ENCODE measurements at regions not wholly inside any gene's neighbourhood (a gene's known extent, or its start where the extent isn't known, plus 50 kb on each side); places are given as distances from the start of the nearest gene placed in this dataset.

DNA sequence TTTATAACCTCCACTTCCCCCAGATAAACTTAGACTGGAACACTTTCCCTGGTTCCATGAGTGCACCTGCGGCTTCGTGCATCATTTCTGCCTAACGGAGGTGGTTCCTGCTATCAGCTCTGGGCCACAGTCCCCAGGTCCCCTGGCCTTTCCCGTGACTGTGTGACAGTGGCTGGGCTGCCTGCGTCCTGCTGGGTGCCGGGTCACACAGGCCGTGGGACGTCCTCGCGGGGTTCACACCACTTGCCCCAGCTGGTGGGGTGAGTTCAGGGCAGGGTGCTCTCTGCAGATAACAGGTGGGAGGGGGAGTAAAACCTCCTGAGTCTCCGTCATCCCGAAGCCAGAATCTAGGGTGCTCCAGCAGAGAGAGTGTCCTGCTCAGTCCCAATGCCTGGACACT lies 58.7 kb upstream of the CFAP46 start:
- Histone ChIP-seq H3K4me3 (ENCODE audit: low read length) (no peak overlapping the region), H3K4me1 (ENCODE audit: control insufficient read depth, insufficient read depth, low read length) (no peaks in the 10 kb centered on the region), H3K27me3 (ENCODE audit: control insufficient read depth, insufficient read depth, low read length) (no peaks in the 10 kb centered on the region), H3K36me3 (ENCODE audit: insufficient read depth, low read length) (no peaks in the 10 kb centered on the region), H3K9ac (ENCODE audit: low read depth, low read length) (no peak overlapping the region), H3K9me3 (replicated peaks; ENCODE audit: low read length) (no peaks in the 10 kb centered on the region), H3K4me2 (ENCODE audit: low read length) (no peak overlapping the region)

DNA sequence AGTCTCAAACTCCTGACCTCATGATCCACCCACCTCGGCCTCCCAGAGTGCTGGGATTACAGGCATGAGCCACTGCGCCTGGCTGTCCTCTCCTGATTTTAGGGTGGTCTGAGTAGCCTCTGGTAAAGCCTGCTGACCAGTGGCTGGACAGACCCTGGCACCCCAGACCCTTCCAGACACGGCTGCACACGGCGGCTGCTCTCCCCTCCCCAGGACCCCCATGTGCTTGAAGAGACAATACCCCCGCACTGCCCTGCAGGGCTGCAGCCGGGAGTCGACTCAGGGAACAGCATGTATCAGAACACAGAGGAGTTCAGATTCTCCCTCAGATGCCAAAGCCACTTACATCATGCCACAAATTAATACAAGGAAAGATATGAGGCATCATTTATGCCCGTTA lies 58.3 kb upstream of the CFAP46 start:
- Histone ChIP-seq H3K4me2 (ENCODE audit: low read length) (no peak overlapping the region), H3K9me3 (replicated peaks; ENCODE audit: low read length) (no peaks in the 10 kb centered on the region), H3K36me3 (ENCODE audit: insufficient read depth, low read length) (no peaks in the 10 kb centered on the region), H3K4me3 (ENCODE audit: low read length) (no peak overlapping the region), H3K27me3 (ENCODE audit: control insufficient read depth, insufficient read depth, low read length) (no peaks in the 10 kb centered on the region), H3K9ac (ENCODE audit: low read depth, low read length) (no peak overlapping the region), H3K4me1 (ENCODE audit: control insufficient read depth, insufficient read depth, low read length) (no peaks in the 10 kb centered on the region)

DNA sequence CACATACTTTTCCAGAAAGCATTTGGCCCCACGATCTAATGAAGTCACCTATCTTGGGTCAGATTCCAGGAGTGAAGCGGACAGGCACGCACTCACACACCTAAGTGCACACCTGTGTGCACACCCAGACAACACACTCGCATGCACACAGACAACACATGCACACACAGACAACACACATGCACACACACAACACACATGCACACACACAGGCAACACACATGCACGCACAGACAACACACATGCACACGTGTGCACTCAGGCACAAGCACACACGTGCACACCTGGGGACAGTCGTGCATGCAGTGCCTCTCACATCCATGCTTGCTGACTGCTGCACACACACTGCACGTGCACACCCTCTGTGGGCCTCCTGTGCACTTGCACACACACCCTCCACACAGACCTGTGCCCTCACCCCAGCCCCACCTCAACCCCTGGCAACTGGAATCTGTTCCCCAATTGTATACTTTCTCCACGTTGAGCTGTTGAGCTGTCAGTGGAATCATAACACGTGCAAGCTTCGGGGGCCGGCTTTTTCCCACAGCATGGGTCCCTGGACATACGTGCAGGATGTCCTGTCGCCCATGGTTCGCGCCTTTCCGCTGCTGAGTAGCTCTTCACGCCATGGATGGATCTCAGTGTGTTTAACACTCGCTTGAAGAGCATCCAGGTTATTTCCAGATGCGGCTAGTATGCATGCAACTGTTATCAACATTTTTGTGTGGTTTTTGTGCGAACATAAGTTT lies 55.3 kb upstream of the CFAP46 start:
- no peak overlapping the region for H3K4me2 ChIP-seq (ENCODE audit: low read length)
- H3K36me3 ChIP-seq (ENCODE audit: insufficient read depth, low read length) = no peaks in the 10 kb centered on the region
- no peak overlapping the region for H3K9ac ChIP-seq (ENCODE audit: low read depth, low read length)
- no peaks in the 10 kb centered on the region for H3K27me3 ChIP-seq (ENCODE audit: control insufficient read depth, insufficient read depth, low read length)
- H3K9me3 ChIP-seq (replicated peaks; ENCODE audit: low read length) = no peaks in the 10 kb centered on the region
- H3K4me1 ChIP-seq (ENCODE audit: control insufficient read depth, insufficient read depth, low read length) = no peaks in the 10 kb centered on the region
- no peak overlapping the region for H3K4me3 ChIP-seq (ENCODE audit: low read length)

DNA sequence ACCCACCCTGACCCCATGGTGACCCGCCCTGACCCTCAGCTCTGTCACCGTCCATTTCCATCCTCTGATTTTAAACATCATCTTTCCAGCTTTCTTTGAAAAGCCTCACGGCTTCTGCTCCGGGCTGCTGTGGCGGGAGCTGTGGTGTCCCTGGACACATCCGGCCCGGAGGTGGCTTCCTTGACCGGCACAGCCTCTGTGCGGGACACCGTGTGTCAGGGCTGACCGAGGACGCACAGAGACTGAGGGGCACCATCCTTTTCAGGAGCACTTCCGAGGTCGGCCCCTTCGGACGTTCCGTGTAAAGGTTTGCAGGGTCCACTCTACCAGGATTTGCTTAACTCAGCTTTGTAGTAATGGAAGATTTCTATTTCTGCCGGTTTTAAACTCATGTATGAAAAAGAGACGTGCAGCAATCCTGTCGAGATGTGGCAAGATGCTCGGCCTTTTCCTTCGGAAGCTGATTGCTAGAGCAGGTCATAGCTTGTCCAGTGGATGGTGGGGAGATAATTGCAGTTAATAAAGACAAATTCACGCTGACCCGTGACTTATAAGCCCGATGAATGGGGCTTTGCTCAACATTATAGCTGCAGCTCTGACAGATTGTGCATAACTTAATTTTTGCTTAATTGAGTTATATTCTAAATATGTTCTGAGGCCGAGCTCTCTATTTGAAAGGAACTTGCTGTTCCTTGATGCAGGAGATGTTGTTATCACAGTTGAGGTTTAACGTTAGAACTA lies 54.4 kb upstream of the CFAP46 start:
- Histone ChIP-seq H3K4me1 (ENCODE audit: control insufficient read depth, insufficient read depth, low read length) (no peaks in the 10 kb centered on the region), H3K9me3 (replicated peaks; ENCODE audit: low read length) (no peaks in the 10 kb centered on the region), H3K4me2 (ENCODE audit: low read length) (no peak overlapping the region), H3K36me3 (ENCODE audit: insufficient read depth, low read length) (no peaks in the 10 kb centered on the region), H3K27me3 (ENCODE audit: control insufficient read depth, insufficient read depth, low read length) (no peaks in the 10 kb centered on the region), H3K9ac (ENCODE audit: low read depth, low read length) (no peak overlapping the region), H3K4me3 (ENCODE audit: low read length) (no peak overlapping the region)

DNA sequence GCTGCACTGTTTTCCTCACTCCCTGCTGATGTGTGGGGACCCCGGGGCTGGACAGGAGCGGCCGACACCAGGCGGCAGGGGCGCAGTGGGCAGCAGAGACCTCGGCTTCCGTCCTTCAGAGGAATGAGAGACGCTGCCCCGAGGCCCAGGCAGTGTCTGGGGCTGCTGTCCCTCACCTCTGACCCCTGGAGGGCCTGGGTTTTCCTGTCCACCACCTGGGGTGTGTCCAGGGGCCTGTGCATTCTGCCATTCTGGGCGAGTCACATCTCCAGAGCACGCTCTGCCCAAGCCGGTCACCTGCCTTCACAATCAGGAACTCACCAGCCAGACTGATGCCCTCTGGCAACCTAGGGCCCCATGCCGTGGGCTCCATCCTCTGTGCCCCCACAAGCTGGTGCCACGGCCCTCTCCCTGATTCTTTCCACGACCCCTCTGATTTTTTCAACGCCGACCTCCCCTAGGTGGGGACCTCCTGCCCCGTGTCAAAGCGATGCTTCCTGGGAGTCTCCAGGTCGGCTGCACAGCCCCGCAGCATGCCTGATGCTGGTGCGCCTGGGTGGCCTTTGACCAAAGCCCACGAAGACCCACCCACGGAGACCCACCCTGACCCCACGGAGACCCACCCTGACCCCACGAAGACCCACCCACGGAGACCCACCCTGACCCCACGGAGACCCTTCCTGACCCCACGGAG lies 53.7 kb upstream of the CFAP46 start:
- Histone ChIP-seq H3K9me3 (replicated peaks; ENCODE audit: low read length) (no peaks in the 10 kb centered on the region), H3K4me3 (ENCODE audit: low read length) (no peak overlapping the region), H3K4me2 (ENCODE audit: low read length) (no peak overlapping the region), H3K27me3 (ENCODE audit: control insufficient read depth, insufficient read depth, low read length) (no peaks in the 10 kb centered on the region), H3K4me1 (ENCODE audit: control insufficient read depth, insufficient read depth, low read length) (no peaks in the 10 kb centered on the region), H3K9ac (ENCODE audit: low read depth, low read length) (no peak overlapping the region), H3K36me3 (ENCODE audit: insufficient read depth, low read length) (no peaks in the 10 kb centered on the region)

DNA sequence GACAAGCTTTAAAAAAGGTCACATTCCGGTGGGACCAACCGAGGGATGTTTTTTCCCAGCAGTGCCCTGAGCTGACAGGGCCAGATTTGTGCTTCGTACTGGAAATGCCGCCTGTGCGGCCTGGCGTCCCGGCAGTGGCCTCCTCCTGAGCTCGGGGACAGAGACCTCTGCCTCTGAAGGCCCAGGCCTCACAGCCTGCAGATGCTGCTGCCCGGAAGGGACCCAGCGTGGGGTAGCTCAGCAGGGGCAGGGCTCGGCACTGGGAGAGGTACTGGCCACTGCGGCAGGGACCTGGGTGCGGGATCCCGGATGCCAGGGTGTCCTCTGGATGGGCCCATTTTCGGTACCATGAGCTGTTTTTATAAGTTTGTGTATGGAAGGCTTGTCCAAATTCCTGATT lies 52.4 kb upstream of the CFAP46 start:
- H3K4me3 ChIP-seq (ENCODE audit: low read length) = no peak overlapping the region
- no peak overlapping the region for H3K9ac ChIP-seq (ENCODE audit: low read depth, low read length)
- H3K4me2 ChIP-seq (ENCODE audit: low read length) = no peak overlapping the region
- no peaks in the 10 kb centered on the region for H3K4me1 ChIP-seq (ENCODE audit: control insufficient read depth, insufficient read depth, low read length)
- H3K9me3 ChIP-seq (replicated peaks; ENCODE audit: low read length) = no peaks in the 10 kb centered on the region
- H3K36me3 ChIP-seq (ENCODE audit: insufficient read depth, low read length) = no peaks in the 10 kb centered on the region
- no peaks in the 10 kb centered on the region for H3K27me3 ChIP-seq (ENCODE audit: control insufficient read depth, insufficient read depth, low read length)

DNA sequence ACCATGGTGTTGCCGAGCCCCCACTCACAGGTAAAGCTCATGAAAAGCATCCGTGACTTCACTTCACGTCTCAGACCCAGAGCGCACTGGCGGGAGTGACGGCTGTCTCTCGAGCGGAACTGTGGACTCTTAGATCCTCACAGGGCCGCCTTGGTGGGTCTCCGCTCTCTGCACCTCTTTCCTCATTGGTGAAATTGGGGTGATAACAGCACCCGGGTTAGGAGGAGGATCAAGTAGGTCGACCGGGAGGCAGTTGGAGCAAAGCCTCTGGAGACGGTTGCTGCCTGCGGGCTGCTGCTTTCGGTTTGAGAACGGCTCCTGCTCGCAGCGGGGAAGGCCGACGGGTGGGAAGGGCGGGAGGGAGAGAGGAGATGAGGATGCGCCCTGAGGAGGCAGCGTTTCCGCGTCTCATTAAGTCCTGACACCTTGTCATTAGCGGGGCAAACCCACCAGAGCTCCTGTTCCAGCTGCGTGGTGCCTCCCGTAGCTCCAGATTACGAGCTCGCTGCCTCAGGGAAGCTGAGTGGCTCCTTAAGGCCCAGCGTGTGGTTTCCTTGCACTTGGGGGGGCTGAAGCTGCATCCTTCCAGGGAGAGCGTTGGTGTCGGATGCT lies 51.9 kb upstream of the CFAP46 start:
- no peaks in the 10 kb centered on the region for H3K27me3 ChIP-seq (ENCODE audit: control insufficient read depth, insufficient read depth, low read length)
- no peak overlapping the region for H3K9ac ChIP-seq (ENCODE audit: low read depth, low read length)
- H3K36me3 ChIP-seq (ENCODE audit: insufficient read depth, low read length) = no peaks in the 10 kb centered on the region
- no peaks in the 10 kb centered on the region for H3K9me3 ChIP-seq (replicated peaks; ENCODE audit: low read length)
- peak overlapping the region; percentile 20 for H3K4me2 ChIP-seq (ENCODE audit: low read length)
- no peak overlapping the region for H3K4me3 ChIP-seq (ENCODE audit: low read length)
- no peaks in the 10 kb centered on the region for H3K4me1 ChIP-seq (ENCODE audit: control insufficient read depth, insufficient read depth, low read length)

DNA sequence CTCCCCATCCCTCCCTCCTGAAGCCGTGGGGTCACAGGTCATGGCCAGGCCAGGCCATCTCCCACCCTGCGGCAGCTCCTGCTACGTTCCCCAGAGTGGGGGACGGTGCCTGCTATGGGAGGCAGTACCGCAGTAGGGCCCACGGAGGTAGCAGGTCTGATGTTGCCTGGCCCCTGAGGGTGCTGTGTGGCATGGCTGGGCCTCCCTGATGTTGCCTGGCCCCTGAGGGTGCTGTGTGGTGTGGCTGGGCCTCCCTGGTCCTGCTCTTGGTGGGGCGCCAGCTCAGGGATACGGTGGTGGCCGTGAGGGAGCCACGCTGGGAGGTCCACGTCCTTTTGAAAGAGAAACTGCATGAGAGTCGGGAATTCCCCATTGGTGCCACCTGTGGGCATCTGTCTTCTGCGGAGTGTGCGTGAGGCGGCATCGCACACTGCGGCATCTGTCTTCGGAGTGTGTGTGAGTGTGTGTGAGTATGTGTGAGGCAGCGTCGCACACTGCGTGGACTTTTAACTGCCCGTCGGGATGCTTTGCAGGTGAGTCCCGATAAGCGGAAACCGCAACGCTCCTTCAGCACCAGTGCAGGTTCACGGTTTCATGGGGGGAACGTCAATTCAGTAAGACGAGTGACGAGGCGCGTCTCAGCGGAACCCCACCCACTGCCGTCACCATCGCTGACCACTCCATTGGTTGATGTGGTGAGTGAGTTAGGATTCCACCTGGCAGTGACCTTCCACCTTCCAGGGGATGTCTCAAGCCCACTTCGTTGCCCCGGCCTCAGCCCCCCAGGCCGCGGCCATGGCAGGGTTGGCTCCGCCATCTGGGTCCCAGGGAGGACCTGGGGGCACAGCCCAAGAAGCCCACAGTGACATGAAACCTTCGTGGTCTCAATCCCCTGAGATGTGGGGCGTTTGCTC lies 51.2 kb upstream of the CFAP46 start:
- Histone ChIP-seq H3K36me3 (ENCODE audit: insufficient read depth, low read length) (no peaks in the 10 kb centered on the region), H3K9me3 (replicated peaks; ENCODE audit: low read length) (no peaks in the 10 kb centered on the region), H3K9ac (ENCODE audit: low read depth, low read length) (no peak overlapping the region), H3K4me3 (ENCODE audit: low read length) (no peak overlapping the region), H3K4me2 (ENCODE audit: low read length) (no peak overlapping the region), H3K27me3 (ENCODE audit: control insufficient read depth, insufficient read depth, low read length) (no peaks in the 10 kb centered on the region), H3K4me1 (ENCODE audit: control insufficient read depth, insufficient read depth, low read length) (no peaks in the 10 kb centered on the region)

DNA sequence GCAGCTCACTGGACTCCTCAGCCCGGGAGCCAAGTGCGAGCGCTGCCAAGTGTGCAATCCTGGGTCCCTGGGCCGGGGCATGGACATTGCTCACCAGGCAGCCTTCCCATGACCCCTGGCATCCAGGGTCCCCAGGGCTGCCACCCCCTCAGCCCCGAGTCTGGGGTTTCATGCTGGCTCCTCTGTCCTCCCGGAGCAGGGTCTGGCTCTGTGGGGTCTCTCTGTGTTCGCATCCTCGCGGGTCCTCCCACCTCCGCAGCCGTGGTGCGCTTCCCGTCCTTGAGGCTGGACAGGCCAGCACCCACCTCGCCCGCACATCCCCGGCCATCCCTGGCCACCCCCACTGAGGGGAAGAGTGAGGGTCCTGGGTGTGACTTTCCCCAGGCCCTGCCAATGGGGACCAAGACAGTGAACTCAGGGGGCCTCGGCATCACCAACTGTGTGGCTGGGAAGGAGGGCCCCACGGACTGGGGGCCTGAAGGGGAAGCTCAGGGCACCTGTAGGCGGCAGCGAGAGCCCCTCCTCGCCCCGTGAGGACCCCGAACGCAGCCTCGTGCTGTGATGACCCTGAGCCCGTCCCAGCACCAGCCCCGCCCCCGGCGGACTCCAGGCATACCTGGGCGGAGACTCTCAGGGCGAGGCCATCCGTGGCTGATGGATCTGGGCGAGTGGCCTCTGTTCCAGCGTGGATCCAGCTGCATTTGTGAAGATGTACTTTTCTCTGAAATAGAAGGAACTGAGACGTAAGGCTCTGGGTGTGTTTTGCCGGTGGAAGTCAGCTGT lies 50.3 kb upstream of the CFAP46 start:
- Histone ChIP-seq H3K9me3 (replicated peaks; ENCODE audit: low read length) (no peaks in the 10 kb centered on the region), H3K36me3 (ENCODE audit: insufficient read depth, low read length) (no peaks in the 10 kb centered on the region), H3K27me3 (ENCODE audit: control insufficient read depth, insufficient read depth, low read length) (no peaks in the 10 kb centered on the region), H3K4me3 (ENCODE audit: low read length) (no peak overlapping the region), H3K4me1 (ENCODE audit: control insufficient read depth, insufficient read depth, low read length) (peaks cover 5% of the 10 kb centered on the region), H3K4me2 (ENCODE audit: low read length) (no peak overlapping the region), H3K9ac (ENCODE audit: low read depth, low read length) (no peak overlapping the region)

All from skeletal muscle satellite cell (primary cell).